ENCODE measurements at regions not wholly inside any gene's neighbourhood (a gene's known extent, or its start where the extent isn't known, plus 50 kb on each side); places are given as distances from the start of the nearest gene placed in this dataset.

GRCh38 chr2:64295326-64296139 is 151.3 kb upstream of the PELI1 start:
- TF ChIP-seq, protein P1, sequence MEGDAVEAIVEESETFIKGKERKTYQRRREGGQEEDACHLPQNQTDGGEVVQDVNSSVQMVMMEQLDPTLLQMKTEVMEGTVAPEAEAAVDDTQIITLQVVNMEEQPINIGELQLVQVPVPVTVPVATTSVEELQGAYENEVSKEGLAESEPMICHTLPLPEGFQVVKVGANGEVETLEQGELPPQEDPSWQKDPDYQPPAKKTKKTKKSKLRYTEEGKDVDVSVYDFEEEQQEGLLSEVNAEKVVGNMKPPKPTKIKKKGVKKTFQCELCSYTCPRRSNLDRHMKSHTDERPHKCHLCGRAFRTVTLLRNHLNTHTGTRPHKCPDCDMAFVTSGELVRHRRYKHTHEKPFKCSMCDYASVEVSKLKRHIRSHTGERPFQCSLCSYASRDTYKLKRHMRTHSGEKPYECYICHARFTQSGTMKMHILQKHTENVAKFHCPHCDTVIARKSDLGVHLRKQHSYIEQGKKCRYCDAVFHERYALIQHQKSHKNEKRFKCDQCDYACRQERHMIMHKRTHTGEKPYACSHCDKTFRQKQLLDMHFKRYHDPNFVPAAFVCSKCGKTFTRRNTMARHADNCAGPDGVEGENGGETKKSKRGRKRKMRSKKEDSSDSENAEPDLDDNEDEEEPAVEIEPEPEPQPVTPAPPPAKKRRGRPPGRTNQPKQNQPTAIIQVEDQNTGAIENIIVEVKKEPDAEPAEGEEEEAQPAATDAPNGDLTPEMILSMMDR (IDR thresholded peaks at IDR 0.05), result no peak
- no peak for TF ChIP-seq EZH2 (IDR thresholded peaks at IDR 0.05; ENCODE audit: borderline replicate concordance, insufficient read depth, low read depth, low read length, poor library complexity, severe bottlenecking)

Data from B cell (primary cell).